Mononuclear cell (primary cell): ENCODE measurements at regions not wholly inside any gene's neighbourhood (a gene's known extent, or its start where the extent isn't known, plus 50 kb on each side); places are given as distances from the start of the nearest gene placed in this dataset.
"Not testable (repeated sequence)": the region's sequence is repeated elsewhere in the genome, so short reads cannot be mapped to it uniquely, and the experiment has no call there.

ENCODE experiments used
- H3K27me3 ChIP-seq: 2 replicates; pipeline ENCODE4 v1.6.0; 2011; ENCODE audit warnings: low read length, control low read depth; ENCODE audit not compliant: insufficient read depth
- H3K4me1 ChIP-seq: 2 replicates; pipeline ENCODE4 v1.5.1; 2011; ENCODE audit warnings: mild to moderate bottlenecking, low read length, control low read depth; ENCODE audit not compliant: insufficient read depth
- H3K4me3 ChIP-seq: 2 replicates; pipeline ENCODE4 v1.5.1; 2011; ENCODE audit warnings: mild to moderate bottlenecking, low read length, moderate library complexity
- H3K9me3 ChIP-seq: 2 replicates; pipeline ENCODE4 v1.5.1; 2011; ENCODE audit warnings: low read depth, mild to moderate bottlenecking, control low read depth, low read length

DNA sequence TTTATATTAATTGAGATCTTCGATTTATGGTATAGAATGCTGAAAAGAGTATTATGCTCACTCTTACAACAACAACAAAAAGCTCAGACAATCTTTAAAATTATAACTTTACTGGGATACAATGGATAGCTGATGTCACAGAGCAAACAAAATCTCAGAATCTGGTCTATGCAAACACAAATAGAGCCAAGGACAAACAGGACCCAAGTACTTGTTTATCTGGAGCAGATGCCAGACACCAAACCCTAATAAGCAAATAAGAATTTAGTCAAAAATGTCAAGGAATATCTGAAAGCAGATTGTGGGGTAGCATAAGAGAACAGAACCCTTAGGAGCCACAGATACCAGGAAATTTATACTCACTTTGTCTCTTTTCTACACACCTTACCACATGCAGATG lies 302.2 kb downstream of the CGGBP1 start:
- Histone ChIP-seq H3K9me3 (no peaks in the 10 kb centered on the region), H3K4me1 (no peaks in the 10 kb centered on the region), H3K4me3 (no peak overlapping the region), H3K27me3 (no peaks in the 10 kb centered on the region)

GRCh38 chr3:87755852-87756251 lies 303.0 kb downstream of the CGGBP1 start:
- H3K4me3 ChIP-seq, result no peak overlapping the region
- H3K9me3 ChIP-seq, result no peaks in the 10 kb centered on the region
- no peaks in the 10 kb centered on the region for H3K4me1 ChIP-seq
- H3K27me3 ChIP-seq, result no peaks in the 10 kb centered on the region

GRCh38 chr3:87742250-87742649 lies 316.6 kb downstream of the CGGBP1 start:
- Histone ChIP-seq H3K4me3 (no peak overlapping the region), H3K4me1 (no peaks in the 10 kb centered on the region), H3K27me3 (no peaks in the 10 kb centered on the region), H3K9me3 (peaks cover 13% of the 10 kb centered on the region)

GRCh38 chr3:87740894-87741293 lies 317.9 kb downstream of the CGGBP1 start:
- not testable (repeated sequence) for H3K4me1 ChIP-seq, H3K27me3 ChIP-seq, H3K4me3 ChIP-seq
- peaks cover 13% of the 10 kb centered on the region for H3K9me3 ChIP-seq

- H3K27me3 ChIP-seq, H3K4me3 ChIP-seq, H3K4me1 ChIP-seq, H3K9me3 ChIP-seq: not testable (repeated sequence)
These were observed 321.0 kb downstream of the CGGBP1 start for GRCh38 chr3:87737817-87738216.

DNA sequence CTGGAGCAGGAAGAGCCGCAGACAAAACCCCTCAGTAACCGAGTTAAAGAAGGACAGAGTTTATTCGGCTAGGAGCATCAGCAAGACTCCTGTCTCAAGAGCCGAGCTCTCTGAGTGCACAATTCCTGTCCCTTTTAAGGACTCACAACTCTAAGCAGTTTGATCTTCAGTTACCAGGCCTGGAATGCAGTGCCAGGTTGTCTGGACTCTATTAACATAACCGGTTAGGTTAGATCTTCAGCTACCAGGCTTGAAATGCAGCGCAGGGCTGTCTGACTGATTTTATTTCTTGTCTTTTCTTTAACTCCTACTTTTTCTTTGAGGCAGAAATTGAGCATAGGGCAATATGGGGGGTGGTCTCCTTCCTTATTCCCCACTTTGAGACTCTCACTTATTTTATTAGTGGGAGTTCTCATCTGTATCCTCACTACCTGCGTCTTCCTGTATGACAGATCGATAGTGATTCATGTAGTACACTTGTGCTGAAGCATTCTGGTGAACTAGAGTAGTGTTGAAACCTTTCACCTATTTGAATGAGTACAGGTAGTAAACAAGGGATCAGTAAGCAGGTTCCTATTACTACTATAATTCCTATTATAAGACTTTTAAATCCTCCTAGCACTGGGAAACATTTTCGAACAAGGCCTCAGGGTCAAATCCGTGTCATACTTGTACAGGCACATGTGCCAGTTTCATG lies 325.0 kb downstream of the CGGBP1 start:
- no peaks in the 10 kb centered on the region for H3K9me3 ChIP-seq
- H3K4me1 ChIP-seq, result no peaks in the 10 kb centered on the region
- H3K27me3 ChIP-seq, result no peaks in the 10 kb centered on the region
- H3K4me3 ChIP-seq, result no peak overlapping the region

DNA sequence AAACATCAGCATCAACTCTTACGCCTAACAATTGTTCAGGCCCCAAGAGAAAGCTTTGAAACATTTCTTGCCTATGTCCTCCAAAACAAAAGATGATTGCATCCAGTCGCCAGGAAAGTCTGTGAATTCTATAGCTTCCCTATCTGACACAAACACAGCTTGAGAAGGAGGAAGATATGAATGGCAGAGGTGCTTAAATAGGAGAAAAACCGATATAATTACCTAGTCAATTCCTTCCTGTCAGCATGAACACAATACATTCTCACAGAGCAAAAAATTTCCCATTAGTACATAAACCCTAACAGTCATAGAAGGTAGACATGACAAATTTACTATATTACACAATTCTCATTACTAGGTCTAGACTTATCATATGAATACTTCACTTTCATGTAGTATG lies 326.5 kb downstream of the CGGBP1 start:
- Histone ChIP-seq H3K27me3 (no peaks in the 10 kb centered on the region), H3K4me1 (no peaks in the 10 kb centered on the region), H3K4me3 (no peak overlapping the region), H3K9me3 (no peaks in the 10 kb centered on the region)

DNA sequence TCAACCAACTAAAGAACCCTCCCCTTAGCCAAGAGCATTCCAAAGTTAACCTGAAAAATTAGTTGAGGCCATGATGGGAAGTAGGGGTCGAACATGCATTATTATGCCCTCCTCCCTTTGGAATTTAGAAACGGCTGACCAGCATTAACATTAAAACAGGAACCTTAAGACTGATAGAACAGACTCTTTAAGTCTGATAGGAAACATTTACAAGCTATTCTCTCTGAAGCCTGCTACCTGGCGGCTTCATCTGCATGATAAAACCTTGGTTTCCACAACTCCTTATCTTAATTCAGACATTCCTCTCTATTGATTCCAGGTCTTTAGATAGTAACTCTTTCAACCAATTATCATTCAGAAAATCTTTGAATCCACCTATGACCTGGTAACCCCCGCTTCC lies 331.0 kb downstream of the CGGBP1 start:
- Histone ChIP-seq H3K4me1 (no peaks in the 10 kb centered on the region), H3K9me3 (no peaks in the 10 kb centered on the region), H3K27me3 (no peaks in the 10 kb centered on the region), H3K4me3 (no peak overlapping the region)

DNA sequence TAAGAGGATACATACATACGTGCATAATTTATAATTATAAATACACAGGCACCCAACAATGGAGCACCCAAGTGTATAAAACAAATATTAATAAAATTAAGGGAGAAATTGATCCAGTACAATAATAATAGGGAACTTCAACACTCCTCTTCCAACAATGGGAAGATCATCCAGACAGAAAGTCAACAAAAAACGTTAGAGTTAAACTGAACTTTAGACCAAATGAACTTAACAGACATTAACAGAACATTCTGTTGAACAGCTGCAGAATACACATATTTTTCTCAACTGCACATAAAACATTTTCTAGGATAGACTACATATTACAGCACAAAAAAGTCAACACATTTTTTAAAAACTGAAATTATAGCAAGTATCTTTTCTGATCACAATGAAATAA lies 339.7 kb downstream of the CGGBP1 start:
- Histone ChIP-seq H3K9me3 (no peaks in the 10 kb centered on the region), H3K4me1 (no peaks in the 10 kb centered on the region), H3K27me3 (no peaks in the 10 kb centered on the region)

DNA sequence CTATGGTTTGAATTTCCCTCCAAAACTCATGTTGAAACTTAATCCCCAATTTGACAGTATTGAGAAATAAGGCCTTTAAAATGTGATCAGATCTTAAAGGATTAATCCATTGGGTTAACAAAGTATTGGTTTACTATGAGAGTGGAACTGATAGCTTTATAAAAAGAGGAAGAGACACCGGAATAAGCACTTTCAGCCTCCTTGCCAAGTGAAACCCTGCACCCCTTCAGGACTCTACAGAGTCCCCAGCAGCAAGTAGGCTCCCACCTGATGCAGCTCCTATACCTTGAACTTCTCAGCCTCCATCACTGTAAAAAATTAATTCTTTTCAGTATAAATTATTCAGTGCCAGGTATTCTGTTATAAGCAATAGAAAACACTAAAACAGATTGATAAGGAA lies 348.3 kb downstream of the CGGBP1 start:
- Histone ChIP-seq H3K4me1 (peaks cover 8% of the 10 kb centered on the region), H3K9me3 (no peaks in the 10 kb centered on the region), H3K4me3 (no peak overlapping the region), H3K27me3 (no peaks in the 10 kb centered on the region)

More for the DNA sequence above, 339.7 kb downstream of the CGGBP1 start:
- H3K4me3 ChIP-seq, result no peak overlapping the region

- peaks cover 8% of the 10 kb centered on the region for H3K4me1 ChIP-seq
- no peaks in the 10 kb centered on the region for H3K27me3 ChIP-seq
- no peaks in the 10 kb centered on the region for H3K9me3 ChIP-seq
These were observed 348.8 kb downstream of the CGGBP1 start for GRCh38 chr3:87710028-87710427.

GRCh38 chr3:87706176-87706575 lies 352.6 kb downstream of the CGGBP1 start:
- no peaks in the 10 kb centered on the region for H3K27me3 ChIP-seq
- no peak overlapping the region for H3K4me3 ChIP-seq
- no peaks in the 10 kb centered on the region for H3K9me3 ChIP-seq
- peaks cover 8% of the 10 kb centered on the region for H3K4me1 ChIP-seq

More at GRCh38 chr3:87710028-87710427, 348.8 kb downstream of the CGGBP1 start:
- H3K4me3 ChIP-seq, result no peak overlapping the region

DNA sequence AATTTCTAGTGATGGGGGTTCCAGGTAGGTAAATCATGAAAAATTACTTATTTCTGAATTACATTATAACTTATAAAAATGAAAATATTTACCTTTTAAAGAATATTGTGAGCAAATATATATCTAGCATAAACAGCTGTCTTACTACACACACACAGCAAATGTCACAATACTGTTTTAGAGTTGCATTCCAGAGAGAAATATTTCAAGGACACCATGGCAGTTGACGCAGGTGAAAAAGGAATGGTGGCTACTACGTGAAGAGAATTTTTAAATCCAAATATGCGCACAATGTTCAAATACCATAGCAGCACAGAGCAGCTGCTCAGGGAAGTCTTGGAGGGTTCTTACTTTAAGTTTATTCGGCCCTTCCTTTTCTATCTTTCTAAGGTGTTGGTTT lies 356.2 kb downstream of the CGGBP1 start:
- Histone ChIP-seq H3K4me1 (peaks cover 8% of the 10 kb centered on the region), H3K9me3 (no peaks in the 10 kb centered on the region), H3K4me3 (no peak overlapping the region), H3K27me3 (no peaks in the 10 kb centered on the region)

GRCh38 chr3:87696124-87697013 lies 362.4 kb downstream of the CGGBP1 start:
- H3K27me3 ChIP-seq, result no peaks in the 10 kb centered on the region
- H3K9me3 ChIP-seq, result no peaks in the 10 kb centered on the region
- H3K4me3 ChIP-seq, result no peak overlapping the region
- H3K4me1 ChIP-seq, result no peaks in the 10 kb centered on the region

DNA sequence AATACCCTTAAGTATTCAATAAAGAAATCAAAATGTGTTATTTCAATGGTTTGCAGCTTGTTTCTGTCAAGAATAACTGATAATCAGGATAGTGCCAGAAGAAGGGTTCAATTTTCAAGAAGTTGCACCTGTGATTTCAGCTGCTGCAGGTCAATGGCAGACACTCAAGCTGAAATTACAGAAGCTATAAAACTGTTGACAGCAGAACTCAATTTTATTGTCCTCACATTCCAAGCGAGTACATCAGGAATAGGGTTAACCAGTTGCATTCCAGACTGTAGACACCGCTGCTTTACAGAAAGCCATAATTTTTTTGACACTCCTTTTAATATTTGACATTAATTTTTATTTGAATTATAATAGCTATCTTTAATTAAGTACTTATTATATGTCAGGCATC lies 364.1 kb downstream of the CGGBP1 start:
- H3K9me3 ChIP-seq, result no peaks in the 10 kb centered on the region
- no peaks in the 10 kb centered on the region for H3K4me1 ChIP-seq
- H3K27me3 ChIP-seq, result no peaks in the 10 kb centered on the region
- no peak overlapping the region for H3K4me3 ChIP-seq

GRCh38 chr3:87691109-87691508 lies 367.7 kb downstream of the CGGBP1 start:
- Histone ChIP-seq H3K27me3 (no peaks in the 10 kb centered on the region), H3K4me3 (no peak overlapping the region), H3K4me1 (no peaks in the 10 kb centered on the region), H3K9me3 (no peaks in the 10 kb centered on the region)
